ENCODE measurements at regions not wholly inside any gene's neighbourhood (a gene's known extent, or its start where the extent isn't known, plus 50 kb on each side); places are given as distances from the start of the nearest gene placed in this dataset.

- intact Hi-C loops (cut with DNase I) = no loop called here
- Histone ChIP-seq H3K27me3 (no peaks in the 10 kb centered on the region), H3K27ac (no peak overlapping the region), H3K4me1 (no peaks in the 10 kb centered on the region), H3K9me3 (no peaks in the 10 kb centered on the region), H3K4me3 (no peak overlapping the region), H3K36me3 (no peaks in the 10 kb centered on the region)
- ATAC-seq = no peak
- no peak for DNase-seq
- TF ChIP-seq CTCF (IDR thresholded peaks at IDR 0.05) = no peak
Measured at GRCh38 chr4:35511851-35512250, 732.5 kb downstream of the ARAP2 start.

- ATAC-seq = no peak
- Histone ChIP-seq H3K27ac (no peak overlapping the region), H3K9me3 (no peaks in the 10 kb centered on the region), H3K36me3 (no peaks in the 10 kb centered on the region), H3K27me3 (no peaks in the 10 kb centered on the region), H3K4me1 (no peaks in the 10 kb centered on the region), H3K4me3 (no peak overlapping the region)
- intact Hi-C loops (cut with DNase I) = no loop called here
- no peak for TF ChIP-seq CTCF (IDR thresholded peaks at IDR 0.05)
- DNase-seq = no peak
Measured at GRCh38 chr4:35516102-35516501, 728.2 kb downstream of the ARAP2 start.

GRCh38 chr4:35520059-35520458, 724.3 kb downstream of the ARAP2 start:
- intact Hi-C loops (cut with DNase I) = no loop called here
- no peak for DNase-seq
- no peak for TF ChIP-seq CTCF (IDR thresholded peaks at IDR 0.05)

GRCh38 chr4:35521682-35522081, 722.6 kb downstream of the ARAP2 start:
- TF ChIP-seq CTCF (IDR thresholded peaks at IDR 0.05) = no peak
- intact Hi-C loops (cut with DNase I) = no loop called here

More at GRCh38 chr4:35520059-35520458, 724.3 kb downstream of the ARAP2 start:
- no peak for ATAC-seq
- H3K9me3 ChIP-seq = no peaks in the 10 kb centered on the region
- no peaks in the 10 kb centered on the region for H3K4me1 ChIP-seq
- no peak overlapping the region for H3K4me3 ChIP-seq
- no peaks in the 10 kb centered on the region for H3K27me3 ChIP-seq
- H3K36me3 ChIP-seq = no peaks in the 10 kb centered on the region
- no peak overlapping the region for H3K27ac ChIP-seq

GRCh38 chr4:35525192-35525978, 718.9 kb downstream of the ARAP2 start:
- DNase-seq (peak; percentile 51), ATAC-seq (peak; percentile 33)
- intact Hi-C loops (cut with DNase I) = no loop called here
- Histone ChIP-seq H3K4me3 (no peak overlapping the region), H3K27ac (no peak overlapping the region), H3K36me3 (no peaks in the 10 kb centered on the region), H3K9me3 (no peaks in the 10 kb centered on the region), H3K4me1 (no peaks in the 10 kb centered on the region), H3K27me3 (no peaks in the 10 kb centered on the region)
- TF ChIP-seq CTCF (IDR thresholded peaks at IDR 0.05) = no peak

More at GRCh38 chr4:35521682-35522081, 722.6 kb downstream of the ARAP2 start:
- Histone ChIP-seq H3K36me3 (no peaks in the 10 kb centered on the region), H3K27ac (no peak overlapping the region), H3K27me3 (no peaks in the 10 kb centered on the region), H3K9me3 (no peaks in the 10 kb centered on the region), H3K4me3 (no peak overlapping the region), H3K4me1 (no peaks in the 10 kb centered on the region)
- no peak for ATAC-seq
- no peak for DNase-seq
